Activated naive CD4-positive, alpha-beta T cell treated with anti-CD3 and anti-CD28 coated beads, Interleukin-2, amount 10 ng/mL, durations not matched to agents 7 days and 5 days (primary cell): ENCODE measurements at regions not wholly inside any gene's neighbourhood (a gene's known extent, or its start where the extent isn't known, plus 50 kb on each side); places are given as distances from the start of the nearest gene placed in this dataset.

Experiments
- CTCF ChIA-PET: fragments of 350-600 bp; sonication (Branson Sonifier 250); formaldehyde crosslinking; loops from one replicate; lab custom pipeline; 2021; ENCODE audit warnings: antibody characterized with exemption; lab: Charles Lee
- DNase-seq: peaks from one replicate; pipeline ENCODE4 v3.0.0-alpha.2; 2020
- H3K27ac Mint-ChIP-seq: one replicate; pipeline ENCODE4 v1.8.0; 2021; ENCODE audit warnings: mild to moderate bottlenecking, moderate library complexity, mixed read lengths
- H3K27me3 Mint-ChIP-seq: one replicate; pipeline ENCODE4 v1.8.0; 2021; ENCODE audit warnings: mild to moderate bottlenecking, mixed read lengths
- H3K36me3 Mint-ChIP-seq: one replicate; pipeline ENCODE4 v1.8.0; 2021; ENCODE audit warnings: mixed read lengths
- H3K4me1 Mint-ChIP-seq: one replicate; pipeline ENCODE4 v1.8.0; 2021; ENCODE audit warnings: mixed read lengths
- H3K4me3 Mint-ChIP-seq: one replicate; pipeline ENCODE4 v1.8.0; 2021; ENCODE audit warnings: mild to moderate bottlenecking, moderate library complexity, mixed read lengths
- H3K9me3 Mint-ChIP-seq: one replicate; pipeline ENCODE4 v1.8.0; 2021; ENCODE audit warnings: mixed read lengths

DNA sequence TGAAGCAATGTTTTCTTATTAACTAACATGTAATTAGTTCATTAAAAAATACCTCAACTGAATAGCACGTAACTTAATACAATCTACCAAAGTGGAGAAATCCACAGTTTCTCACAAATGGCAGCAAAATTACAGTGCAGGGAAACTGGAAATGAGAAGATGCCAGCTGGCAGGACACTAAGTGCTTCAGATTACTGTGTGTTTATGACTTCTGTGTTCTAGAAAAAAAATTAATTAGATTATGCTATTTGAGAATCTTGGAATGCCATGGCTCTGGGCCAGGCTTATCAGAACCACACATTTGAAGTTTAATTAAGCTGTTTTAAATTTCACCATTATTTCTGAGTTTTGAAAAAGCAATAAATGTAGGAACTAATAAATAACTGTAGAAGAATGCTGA lies 357.6 kb downstream of the TGFB2 start:
- Mint-ChIP-seq H3K9me3 (no peaks in the 10 kb centered on the region), H3K27me3 (no peaks in the 10 kb centered on the region), H3K4me1 (no peaks in the 10 kb centered on the region), H3K36me3 (no peaks in the 10 kb centered on the region), H3K27ac (no peak overlapping the region), H3K4me3 (no peak overlapping the region)
- DNase-seq, result no peak
- CTCF ChIA-PET, result no interaction called here

DNA sequence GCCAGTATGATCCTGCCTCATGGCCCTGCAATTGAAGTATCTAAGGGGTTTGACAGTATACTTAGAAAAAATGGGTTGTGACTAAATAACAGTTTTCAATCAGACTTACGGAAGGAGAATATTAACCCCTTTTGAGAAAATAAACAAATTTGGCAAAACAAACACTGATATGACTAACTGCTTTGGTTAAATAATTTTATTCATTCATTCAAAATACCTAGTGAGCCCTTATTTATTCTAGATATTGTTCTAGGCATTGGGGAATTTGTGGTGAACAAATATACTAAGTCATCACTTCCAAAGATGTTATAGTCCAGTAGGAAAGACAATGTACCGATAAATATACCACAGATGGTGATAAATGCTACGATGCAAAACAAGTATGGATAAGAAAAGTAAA lies 358.7 kb downstream of the TGFB2 start:
- Mint-ChIP-seq H3K27me3 (no peaks in the 10 kb centered on the region), H3K4me3 (no peak overlapping the region), H3K36me3 (no peaks in the 10 kb centered on the region)

DNA sequence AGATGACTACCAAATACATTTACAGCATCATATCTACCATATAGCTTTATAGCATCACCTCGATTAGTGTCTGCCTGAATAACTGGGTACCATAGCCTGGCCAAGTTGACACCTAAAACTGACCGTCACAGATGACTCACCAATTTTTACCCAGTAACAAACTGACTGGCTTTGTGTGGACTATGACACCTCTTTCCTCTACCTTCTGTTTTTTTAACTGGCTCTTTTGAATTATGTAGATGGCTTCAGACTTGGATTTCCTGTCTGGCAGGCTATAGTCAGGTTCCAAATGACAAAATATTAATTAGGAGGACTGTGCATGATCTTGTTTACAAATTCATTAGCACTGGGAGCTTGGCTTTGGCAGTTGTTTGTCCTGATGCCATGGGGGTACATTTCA lies 360.3 kb downstream of the TGFB2 start:
- CTCF ChIA-PET, result no interaction called here
- Mint-ChIP-seq H3K9me3 (peaks cover 9% of the 10 kb centered on the region), H3K4me1 (no peaks in the 10 kb centered on the region), H3K4me3 (no peak overlapping the region), H3K36me3 (no peaks in the 10 kb centered on the region), H3K27me3 (no peaks in the 10 kb centered on the region), H3K27ac (no peak overlapping the region)
- no peak for DNase-seq

More for the DNA sequence above, 358.7 kb downstream of the TGFB2 start:
- Mint-ChIP-seq H3K9me3 (no peaks in the 10 kb centered on the region), H3K4me1 (no peaks in the 10 kb centered on the region), H3K27ac (no peak overlapping the region)
- CTCF ChIA-PET, result no interaction called here
- no peak for DNase-seq

DNA sequence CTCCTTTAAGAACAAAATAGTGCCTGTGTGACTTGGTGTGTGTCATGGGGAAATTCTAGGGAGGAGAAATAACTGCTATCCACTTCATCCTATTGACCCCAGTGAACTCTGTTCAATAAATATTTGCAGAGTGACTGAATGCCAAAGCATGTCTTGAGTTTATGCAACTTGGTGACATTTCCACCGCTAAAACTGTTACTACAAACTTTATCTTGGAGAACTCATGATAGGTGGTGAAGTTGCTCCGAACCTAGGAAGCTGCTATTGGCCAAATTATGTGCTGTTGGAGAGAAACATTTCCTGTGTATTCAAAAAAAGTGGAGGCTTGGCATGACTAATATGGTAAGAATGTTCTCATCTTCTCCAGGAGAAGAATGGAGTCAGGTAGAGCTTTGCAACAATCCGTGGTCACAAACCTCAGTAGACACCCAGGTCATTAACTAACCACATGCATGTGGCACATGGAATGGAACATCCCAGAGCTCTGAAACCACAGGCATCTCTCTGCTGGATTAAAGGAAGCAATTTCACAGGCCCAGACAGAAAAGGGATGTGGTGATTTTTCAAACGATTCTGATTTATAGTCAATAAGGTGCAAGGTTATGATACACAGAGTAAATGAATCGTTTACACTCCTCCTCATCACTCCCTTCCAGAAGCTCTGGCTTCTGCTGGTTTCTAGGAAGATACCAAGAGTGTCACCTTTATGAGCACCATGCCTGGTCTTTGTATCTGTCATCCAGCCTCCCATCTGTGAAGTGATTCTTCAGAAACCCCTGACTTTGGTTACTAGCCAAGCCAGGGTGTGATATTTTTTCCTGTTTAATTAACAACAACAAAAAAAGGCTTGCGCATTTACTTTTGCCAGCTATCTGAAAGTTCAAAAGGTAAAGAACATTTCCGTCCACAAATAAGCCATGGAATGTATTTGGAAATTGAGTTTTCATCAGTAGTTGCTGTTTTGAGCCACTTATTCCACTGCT lies 361.1 kb downstream of the TGFB2 start:
- Mint-ChIP-seq H3K27me3 (no peaks in the 10 kb centered on the region), H3K27ac (no peak overlapping the region), H3K4me3 (no peak overlapping the region), H3K36me3 (no peaks in the 10 kb centered on the region), H3K4me1 (no peaks in the 10 kb centered on the region), H3K9me3 (peaks cover 9% of the 10 kb centered on the region)
- CTCF ChIA-PET, result no interaction called here
- no peak for DNase-seq

DNA sequence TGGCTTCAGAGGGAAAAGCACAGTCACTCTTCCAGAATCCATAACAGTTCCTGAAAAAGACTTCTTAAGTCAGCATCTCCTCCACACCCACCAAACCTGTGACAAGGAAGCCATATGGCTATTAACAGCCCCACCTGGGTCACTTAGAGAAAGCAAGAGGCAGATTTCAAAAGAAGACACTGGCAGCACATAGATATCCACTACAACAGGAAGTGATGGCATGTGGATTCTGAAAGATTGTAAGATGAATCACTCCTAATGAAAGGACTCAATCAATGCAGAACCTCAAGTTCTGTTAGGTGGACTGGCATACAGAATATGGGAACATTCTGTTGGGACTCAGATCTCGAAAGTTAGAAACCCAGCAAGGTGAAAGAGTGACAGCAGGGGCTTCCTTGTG lies 365.9 kb downstream of the TGFB2 start:
- H3K36me3 Mint-ChIP-seq, result no peaks in the 10 kb centered on the region
- H3K4me1 Mint-ChIP-seq, result no peaks in the 10 kb centered on the region
- DNase-seq, result no peak
- CTCF ChIA-PET, result no interaction called here
- no peak overlapping the region for H3K4me3 Mint-ChIP-seq
- H3K27ac Mint-ChIP-seq, result no peak overlapping the region
- no peaks in the 10 kb centered on the region for H3K27me3 Mint-ChIP-seq
- H3K9me3 Mint-ChIP-seq, result peaks cover 14% of the 10 kb centered on the region

DNA sequence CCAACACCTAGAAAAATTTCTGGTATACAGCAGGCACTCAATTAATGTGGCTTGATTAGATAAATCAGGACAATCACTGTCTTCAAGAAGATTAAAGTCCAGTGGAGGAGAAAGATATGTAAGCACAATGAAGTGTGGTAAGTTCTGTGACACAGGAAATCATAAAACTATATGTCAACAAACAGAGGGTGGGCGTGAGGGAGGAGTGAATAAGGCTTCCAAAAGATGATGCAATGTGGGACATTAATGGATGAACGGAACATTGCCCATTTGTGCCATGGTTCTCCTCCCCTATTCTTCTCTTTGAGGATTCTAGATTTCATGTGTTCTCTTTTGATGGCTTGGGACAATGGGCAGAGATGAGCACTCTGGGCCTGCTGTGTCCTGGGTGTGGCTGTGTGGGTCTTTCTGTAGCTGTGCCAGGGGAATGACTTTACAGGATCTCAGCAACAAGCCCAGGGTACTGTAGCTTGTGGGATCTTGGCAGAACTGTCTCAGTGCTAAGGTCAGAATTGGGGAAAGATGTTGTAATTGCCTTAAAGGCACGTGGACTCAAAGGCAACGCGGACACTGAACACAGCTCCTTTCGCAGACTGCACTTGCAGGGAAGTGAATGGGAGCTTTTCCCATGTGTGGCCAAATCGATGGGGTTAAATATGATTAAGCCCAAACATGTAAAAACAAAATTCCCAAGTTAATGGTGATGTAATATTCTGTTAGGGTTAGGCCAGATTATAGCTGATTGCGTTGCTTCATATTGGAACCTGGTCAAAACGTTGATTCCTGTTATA lies 366.9 kb downstream of the TGFB2 start:
- no peak for DNase-seq
- Mint-ChIP-seq H3K4me1 (no peaks in the 10 kb centered on the region), H3K9me3 (peaks cover 16% of the 10 kb centered on the region), H3K27ac (no peak overlapping the region), H3K4me3 (no peak overlapping the region), H3K36me3 (no peaks in the 10 kb centered on the region), H3K27me3 (no peaks in the 10 kb centered on the region)
- CTCF ChIA-PET, result no interaction called here

DNA sequence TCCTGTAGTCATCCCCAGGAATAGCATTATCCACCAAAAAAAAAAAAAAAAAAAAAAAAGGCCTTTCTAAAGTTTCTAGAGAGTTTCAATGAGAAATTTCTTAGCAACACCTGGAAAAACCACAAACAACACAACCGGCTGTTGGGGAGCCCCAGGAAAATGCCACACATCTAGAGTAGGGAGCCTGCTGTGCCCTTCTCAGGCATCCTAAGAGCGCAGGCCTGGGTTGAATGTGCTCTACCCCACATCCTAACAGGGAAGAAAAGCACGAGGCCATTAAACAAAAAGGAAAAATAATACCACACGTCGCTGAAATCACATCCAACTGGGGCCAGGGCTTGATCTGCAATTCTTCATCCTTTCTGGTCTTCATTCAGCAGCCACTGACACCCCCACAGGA lies 367.5 kb downstream of the TGFB2 start:
- no peak overlapping the region for H3K27ac Mint-ChIP-seq
- H3K4me1 Mint-ChIP-seq, result no peaks in the 10 kb centered on the region
- H3K9me3 Mint-ChIP-seq, result peaks cover 16% of the 10 kb centered on the region
- CTCF ChIA-PET, result no interaction called here
- H3K27me3 Mint-ChIP-seq, result no peaks in the 10 kb centered on the region
- no peak overlapping the region for H3K4me3 Mint-ChIP-seq
- DNase-seq, result no peak
- no peaks in the 10 kb centered on the region for H3K36me3 Mint-ChIP-seq

DNA sequence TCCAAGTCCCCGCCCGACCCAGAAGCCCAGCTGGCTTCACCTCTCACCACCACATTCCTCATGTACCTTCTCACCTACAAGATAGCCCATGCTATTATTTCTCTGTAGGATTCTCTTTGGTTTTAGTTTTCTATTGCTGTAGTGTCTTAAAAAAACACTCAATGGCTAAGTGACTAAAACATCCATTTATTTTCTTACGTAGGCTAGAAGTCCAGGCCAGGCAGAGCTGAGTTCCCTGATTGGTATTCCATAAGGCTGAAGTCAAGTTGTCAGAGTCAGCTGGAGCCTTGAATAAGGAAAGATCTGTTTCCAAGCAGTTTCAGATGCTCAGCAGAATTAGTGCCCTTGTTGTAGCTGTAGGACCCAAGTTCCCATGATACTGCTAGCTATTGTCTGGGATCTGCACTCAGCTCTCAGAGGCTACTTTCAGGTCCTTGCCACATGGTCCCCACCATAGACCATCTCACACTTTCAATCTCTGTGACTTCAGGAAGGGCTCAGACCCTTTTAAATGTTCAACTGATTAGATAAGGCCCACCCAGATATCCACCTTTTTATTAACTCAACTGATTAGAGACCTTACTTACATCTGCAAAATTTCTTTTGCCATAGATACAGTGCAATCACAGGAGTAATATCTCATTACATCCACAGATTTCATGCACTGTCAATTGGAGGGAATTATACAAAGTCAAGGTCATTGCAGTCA lies 371.0 kb downstream of the TGFB2 start:
- Mint-ChIP-seq H3K4me3 (no peak overlapping the region), H3K27ac (no peak overlapping the region), H3K36me3 (no peaks in the 10 kb centered on the region), H3K4me1 (no peaks in the 10 kb centered on the region), H3K9me3 (peaks cover 8% of the 10 kb centered on the region), H3K27me3 (no peaks in the 10 kb centered on the region)
- no peak for DNase-seq
- CTCF ChIA-PET, result no interaction called here

DNA sequence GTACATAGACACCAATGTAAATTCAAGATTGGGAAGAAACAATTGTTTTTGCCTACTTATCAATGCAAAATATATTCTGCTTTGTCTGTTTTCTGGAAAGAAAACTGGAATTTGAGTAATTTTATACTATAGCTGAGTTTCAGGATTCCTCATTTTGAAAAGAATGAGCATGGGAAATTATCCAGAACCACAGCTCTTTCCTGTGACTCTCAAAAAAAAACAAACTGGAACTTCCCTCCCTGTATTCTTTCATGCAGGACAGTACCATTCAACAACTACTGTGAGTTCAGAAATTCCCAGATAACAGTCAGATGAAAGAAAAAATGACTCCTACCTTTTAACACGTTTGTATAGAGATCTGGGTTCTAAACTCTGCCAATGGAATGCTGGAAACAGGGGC lies 372.4 kb downstream of the TGFB2 start:
- peaks cover 3% of the 10 kb centered on the region for H3K9me3 Mint-ChIP-seq
- H3K27ac Mint-ChIP-seq, result no peak overlapping the region
- H3K27me3 Mint-ChIP-seq, result no peaks in the 10 kb centered on the region
- CTCF ChIA-PET, result no interaction called here
- DNase-seq, result no peak
- H3K36me3 Mint-ChIP-seq, result no peaks in the 10 kb centered on the region
- no peaks in the 10 kb centered on the region for H3K4me1 Mint-ChIP-seq
- H3K4me3 Mint-ChIP-seq, result no peak overlapping the region

DNA sequence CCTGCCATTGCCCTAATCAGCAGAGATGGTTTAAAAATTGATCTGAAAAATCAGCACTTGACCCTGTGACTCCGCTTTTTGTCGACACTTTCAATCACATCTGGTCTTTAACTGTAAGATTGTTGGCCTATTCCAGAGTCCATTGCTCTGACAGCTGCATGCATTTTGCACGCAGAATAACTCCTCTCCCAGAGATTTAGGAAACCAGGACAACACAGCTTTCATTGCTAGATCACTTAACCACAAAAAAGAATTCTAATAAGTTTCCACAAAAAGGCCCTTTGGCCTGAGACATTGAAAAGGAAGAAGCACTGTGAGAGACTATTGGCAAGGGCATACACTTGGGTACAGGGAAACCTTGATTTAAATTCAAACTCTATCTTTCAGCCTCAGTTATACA lies 373.1 kb downstream of the TGFB2 start:
- no peak for DNase-seq
- Mint-ChIP-seq H3K4me1 (no peaks in the 10 kb centered on the region), H3K9me3 (peaks cover 3% of the 10 kb centered on the region), H3K27me3 (no peaks in the 10 kb centered on the region), H3K36me3 (no peaks in the 10 kb centered on the region), H3K27ac (no peak overlapping the region), H3K4me3 (no peak overlapping the region)
- CTCF ChIA-PET, result no interaction called here

DNA sequence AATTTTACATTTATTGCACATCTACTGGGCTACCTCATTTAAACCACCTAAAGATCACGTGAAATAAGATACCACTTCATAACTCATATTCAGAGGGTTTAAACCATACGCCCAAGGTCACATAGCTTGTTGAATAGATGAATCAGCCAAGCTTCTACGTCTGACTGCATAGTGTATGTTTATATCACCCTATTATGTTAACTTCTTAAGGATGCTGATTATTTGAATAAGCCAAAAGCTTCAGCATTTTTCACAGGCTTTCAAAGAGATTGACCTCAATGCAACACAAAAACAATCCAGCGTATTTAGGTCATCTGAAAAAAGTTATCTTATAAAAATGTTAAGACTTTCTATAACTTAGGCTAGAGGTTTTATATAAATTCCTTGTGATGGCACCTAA lies 373.8 kb downstream of the TGFB2 start:
- Mint-ChIP-seq H3K9me3 (peaks cover 3% of the 10 kb centered on the region), H3K27me3 (no peaks in the 10 kb centered on the region), H3K4me3 (no peak overlapping the region), H3K4me1 (no peaks in the 10 kb centered on the region), H3K36me3 (no peaks in the 10 kb centered on the region), H3K27ac (no peak overlapping the region)
- CTCF ChIA-PET, result no interaction called here
- DNase-seq, result no peak

DNA sequence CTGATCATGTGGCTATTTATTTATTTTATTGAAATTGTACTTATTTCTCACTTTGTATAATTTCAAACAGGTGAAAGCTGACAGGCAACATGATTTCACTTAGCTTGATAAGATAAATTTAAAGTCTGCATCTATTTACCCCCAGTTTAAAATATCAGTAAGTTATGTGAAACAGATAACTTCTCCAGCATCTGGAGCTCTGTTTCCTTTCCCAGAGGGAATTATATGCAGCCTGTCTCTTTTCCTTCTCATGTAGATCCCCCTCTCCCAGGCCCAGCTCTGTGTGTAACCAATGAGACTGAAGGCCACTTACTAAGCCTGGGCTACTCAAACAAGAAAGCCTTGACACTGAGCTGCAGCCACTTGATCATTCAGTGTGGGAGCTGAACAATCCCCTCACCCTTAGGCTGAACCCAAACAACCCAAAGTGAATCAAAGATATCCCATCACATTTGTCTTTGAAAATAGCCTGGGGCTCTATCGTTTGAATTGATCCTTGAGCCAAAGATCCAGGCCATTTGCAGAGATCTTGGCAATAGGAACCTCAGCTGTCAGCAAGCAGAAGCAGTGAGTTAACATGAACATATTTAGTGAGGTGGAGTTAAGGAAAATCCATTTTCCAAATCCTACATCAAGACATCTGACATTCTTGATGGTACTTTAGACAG lies 383.9 kb downstream of the TGFB2 start:
- Mint-ChIP-seq H3K27ac (no peak overlapping the region), H3K9me3 (no peaks in the 10 kb centered on the region), H3K36me3 (no peaks in the 10 kb centered on the region), H3K4me1 (no peaks in the 10 kb centered on the region), H3K4me3 (no peak overlapping the region), H3K27me3 (no peaks in the 10 kb centered on the region)
- DNase-seq, result no peak
- CTCF ChIA-PET, result no interaction called here

DNA sequence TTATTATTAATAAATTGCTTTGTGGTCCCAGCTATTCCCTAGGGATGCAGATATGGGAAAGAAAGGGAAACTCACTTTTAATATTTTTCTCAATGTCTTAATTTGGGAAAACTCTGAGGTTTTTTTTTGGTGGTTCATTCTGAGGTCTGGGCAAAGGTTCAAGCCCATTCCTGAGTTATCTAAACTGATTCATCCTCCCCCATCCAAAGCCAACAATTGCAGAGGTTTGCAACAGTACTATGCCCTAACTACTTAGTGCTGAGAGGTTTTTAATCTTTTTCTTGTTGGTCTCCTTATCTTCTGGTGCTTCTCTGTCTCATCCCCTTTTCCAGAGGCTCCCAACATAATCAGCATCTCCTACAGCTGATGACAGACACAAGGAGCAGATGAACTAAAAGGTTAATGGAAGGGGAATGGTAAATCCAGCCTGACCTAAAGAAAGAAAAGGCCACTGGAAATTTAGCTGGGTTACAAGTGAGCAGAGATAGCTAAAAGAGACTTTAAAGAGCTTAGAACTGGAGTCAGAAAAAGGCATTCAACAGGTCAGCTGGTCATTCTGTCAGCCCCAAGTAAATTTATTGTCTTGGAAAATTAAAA lies 390.4 kb downstream of the TGFB2 start:
- Mint-ChIP-seq H3K36me3 (no peaks in the 10 kb centered on the region), H3K9me3 (no peaks in the 10 kb centered on the region), H3K27ac (no peak overlapping the region), H3K4me1 (no peaks in the 10 kb centered on the region), H3K4me3 (no peak overlapping the region), H3K27me3 (no peaks in the 10 kb centered on the region)
- CTCF ChIA-PET, result interaction anchor here (0.6 kb wide), 1 partner anchor 86 kb away, joined by 3 read pairs; no protein-coding TSS in a partner anchor
- no peak for DNase-seq
